ENCODE measurements at regions not wholly inside any gene's neighbourhood (a gene's known extent, or its start where the extent isn't known, plus 50 kb on each side); places are given as distances from the start of the nearest gene placed in this dataset.

DNA sequence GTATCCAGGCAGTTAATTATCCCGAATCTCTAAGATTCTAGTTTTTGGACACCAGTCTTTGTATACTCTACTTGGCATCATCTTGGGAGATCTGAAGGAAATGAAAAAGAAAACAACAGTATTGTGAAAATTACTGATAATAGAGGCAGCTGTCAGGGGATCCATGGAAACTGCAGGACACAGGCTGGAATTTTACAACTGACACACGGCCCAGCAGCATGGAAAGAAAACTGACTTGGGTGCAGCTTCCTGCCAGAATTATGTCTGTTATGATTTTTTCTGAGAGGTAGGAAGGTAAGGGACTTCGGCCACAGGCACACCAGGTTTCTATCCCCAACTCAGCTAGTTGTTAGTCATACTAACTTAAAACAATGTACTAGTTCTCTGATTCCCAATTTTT lies 57.7 kb upstream of the ERBB4 start:
- no peak for DNase-seq

DNA sequence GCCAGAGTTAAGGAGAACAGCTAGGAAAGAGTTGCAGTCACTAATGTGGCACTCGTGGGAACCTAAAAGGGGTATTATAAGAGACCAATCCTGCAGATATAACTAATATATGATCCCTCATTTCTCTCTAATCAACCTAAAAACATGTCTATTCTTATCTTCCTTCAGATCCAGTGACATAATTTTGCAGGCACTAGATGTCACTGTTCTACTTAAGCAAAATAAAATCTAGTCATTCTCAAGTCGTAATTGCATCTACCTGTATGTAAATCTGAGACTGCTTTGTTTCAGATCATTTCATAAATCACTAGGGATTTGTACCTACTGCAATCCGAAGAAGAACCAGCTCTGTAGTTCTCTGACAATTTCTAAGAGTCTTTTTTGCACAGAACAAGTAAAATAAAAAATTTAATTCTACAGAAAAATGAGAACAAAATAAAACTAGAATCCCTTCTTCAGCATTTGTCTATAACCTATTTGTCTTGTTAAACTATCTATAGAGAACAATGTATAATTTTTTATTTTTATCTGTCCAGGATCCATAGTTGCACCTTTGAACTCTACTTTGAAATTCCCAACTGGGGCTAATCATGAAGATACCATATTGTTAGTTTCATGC lies 56.5 kb upstream of the ERBB4 start:
- DNase-seq = no peak

DNA sequence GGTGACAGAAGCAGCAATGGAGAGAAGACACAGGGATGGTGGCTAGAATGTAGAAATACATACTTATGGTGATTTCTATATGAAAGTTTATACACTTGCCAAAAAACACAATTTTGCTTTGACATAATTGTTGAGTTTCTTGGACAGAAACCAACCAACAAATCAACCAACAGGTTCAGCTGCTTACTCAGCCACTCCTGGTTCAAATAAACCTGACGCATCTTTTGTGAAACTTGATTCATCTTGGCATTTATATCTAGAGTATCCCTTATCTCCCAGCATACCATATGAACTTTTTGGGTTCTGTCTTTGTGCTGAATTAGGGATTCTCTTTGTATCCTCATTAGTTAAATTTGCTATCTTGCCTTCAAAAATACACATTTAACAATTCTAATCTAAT lies 54.1 kb upstream of the ERBB4 start:
- no peak for DNase-seq

Data from central memory CD4-positive, alpha-beta T cell (primary cell).